ENCODE measurements at regions not wholly inside any gene's neighbourhood (a gene's known extent, or its start where the extent isn't known, plus 50 kb on each side); places are given as distances from the start of the nearest gene placed in this dataset.
"Not testable (repeated sequence)": the region's sequence is repeated elsewhere in the genome, so short reads cannot be mapped to it uniquely, and the experiment has no call there.

- TF ChIP-seq POLR2AphosphoS5 (IDR thresholded peaks at IDR 0.05), result no peak
- no peak for TF ChIP-seq POLR2A (IDR thresholded peaks at IDR 0.05)
- no peaks in the 10 kb centered on the region for H3K27me3 ChIP-seq
- H3K36me3 ChIP-seq, result no peaks in the 10 kb centered on the region
- DNase-seq (no peak), ATAC-seq (ENCODE audit: low FRiP score in 2 of 2) (no peak)
- peak overlapping the region in 1 of 4 donors; percentile 60 for H3K27ac ChIP-seq
- no peaks in the 10 kb centered on the region for H3K9me3 ChIP-seq
- 82 to 89% methylated on average over 15 of the region's 15 CpGs for WGBS, 2 donors
- no peak overlapping the region for H3K4me3 ChIP-seq
- H3K4me1 ChIP-seq, result peaks cover 12 to 25% (median 23%) of the 10 kb centered on the region in 4 donors
Measured at GRCh38 chr20:5686384-5687105, 63.7 kb upstream of the SHLD1 start.

- not testable (repeated sequence) for ATAC-seq (ENCODE audit: low FRiP score in 2 of 2); H3K4me1 ChIP-seq; H3K27me3 ChIP-seq; H3K9me3 ChIP-seq; H3K4me3 ChIP-seq; H3K27ac ChIP-seq; DNase-seq; H3K36me3 ChIP-seq
- WGBS, 2 donors, result 15 to 22% methylated on average over 2 of the region's 2 CpGs
Measured at GRCh38 chr20:5682556-5682955, 67.6 kb upstream of the SHLD1 start.

- no peaks in the 10 kb centered on the region for H3K9me3 ChIP-seq
- H3K4me1 ChIP-seq, result peaks cover 0 to 3% (median 2%) of the 10 kb centered on the region in 4 donors
- ATAC-seq (ENCODE audit: low FRiP score in 2 of 2) (no peak), DNase-seq (no peak)
- H3K36me3 ChIP-seq, result no peaks in the 10 kb centered on the region
- no peak for TF ChIP-seq POLR2AphosphoS5 (IDR thresholded peaks at IDR 0.05)
- no peak for TF ChIP-seq EP300 (IDR thresholded peaks at IDR 0.05)
- TF ChIP-seq CTCF (IDR thresholded peaks at IDR 0.05), result no peak
- TF ChIP-seq POLR2A (IDR thresholded peaks at IDR 0.05), result no peak
- no peak overlapping the region for H3K27ac ChIP-seq
- H3K27me3 ChIP-seq, result no peaks in the 10 kb centered on the region
- H3K4me3 ChIP-seq, result no peak overlapping the region
Measured at GRCh38 chr20:5680192-5680591, 69.4 kb upstream of the GPCPD1 start.

- Histone ChIP-seq H3K27me3 (no peaks in the 10 kb centered on the region), H3K4me3 (no peak overlapping the region), H3K9me3 (no peaks in the 10 kb centered on the region), H3K27ac (no peak overlapping the region), H3K36me3 (no peaks in the 10 kb centered on the region), H3K4me1 (peaks cover 0 to 15% (median 8%) of the 10 kb centered on the region in 4 donors)
- WGBS, 2 donors, result 90 to 97% methylated on average over 2 of the region's 2 CpGs
- no peak for DNase-seq
- ATAC-seq (ENCODE audit: low FRiP score in 2 of 2), result no peak
- TF ChIP-seq POLR2A (IDR thresholded peaks at IDR 0.05) (no peak), POLR2AphosphoS5 (IDR thresholded peaks at IDR 0.05) (no peak), CTCF (IDR thresholded peaks at IDR 0.05) (no peak), EP300 (IDR thresholded peaks at IDR 0.05) (no peak)
Measured at GRCh38 chr20:5678777-5679176, 68.0 kb upstream of the GPCPD1 start.

- H3K27ac ChIP-seq; H3K9me3 ChIP-seq; H3K36me3 ChIP-seq; DNase-seq; H3K27me3 ChIP-seq; ATAC-seq (ENCODE audit: low FRiP score in 2 of 2); H3K4me3 ChIP-seq: not testable (repeated sequence)
- peaks cover 0 to 15% (median 8%) of the 10 kb centered on the region in 4 donors for H3K4me1 ChIP-seq
- WGBS, 2 donors, result 92 to 95% methylated on average over 8 of the region's 8 CpGs
Measured at GRCh38 chr20:5677944-5678343, 67.1 kb upstream of the GPCPD1 start.

GRCh38 chr20:5677389-5677788, 66.6 kb upstream of the GPCPD1 start:
- H3K4me1 ChIP-seq, result peaks cover 0 to 15% (median 8%) of the 10 kb centered on the region in 4 donors
- H3K27ac ChIP-seq, result no peak overlapping the region
- H3K36me3 ChIP-seq, result no peaks in the 10 kb centered on the region
- WGBS, 2 donors, result 89 to 92% methylated on average over 4 of the region's 4 CpGs
- ATAC-seq (ENCODE audit: low FRiP score in 2 of 2) (no peak), DNase-seq (no peak)
- TF ChIP-seq POLR2A (IDR thresholded peaks at IDR 0.05) (no peak), CTCF (IDR thresholded peaks at IDR 0.05) (no peak), POLR2AphosphoS5 (IDR thresholded peaks at IDR 0.05) (no peak), EP300 (IDR thresholded peaks at IDR 0.05) (no peak)
- no peak overlapping the region for H3K4me3 ChIP-seq
- no peaks in the 10 kb centered on the region for H3K27me3 ChIP-seq
- no peaks in the 10 kb centered on the region for H3K9me3 ChIP-seq
